GM13976 (cell line): ENCODE measurements at regions not wholly inside any gene's neighbourhood (a gene's known extent, or its start where the extent isn't known, plus 50 kb on each side); places are given as distances from the start of the nearest gene placed in this dataset.
A peak's percentile ranks its signal among the peaks of the same experiment; 100 is the strongest.

Experiments
- DNase-seq: peaks from one replicate; pipeline ENCODE4 v3.0.0; 2012; ENCODE audit warnings: low spot score
- CTCF ChIP-seq: IDR thresholded peaks from 2 replicates; pipeline ENCODE4 v1.5.1; 2012; ENCODE audit warnings: borderline replicate concordance, mild to moderate bottlenecking; ENCODE audit not compliant: insufficient read depth; ENCODE audit errors: extremely low read depth, missing control alignments, control extremely low read depth
- in situ Hi-C: fragments of 300-500 bp; cut with MboI; formaldehyde crosslinking; loops from one replicate; pipeline ENCODE4 v1.12.0; 2022; ENCODE audit warnings: low sequenced_read_pairs, mixed read lengths, inconsistent platforms; ENCODE audit not compliant: unreplicated experiment

DNA sequence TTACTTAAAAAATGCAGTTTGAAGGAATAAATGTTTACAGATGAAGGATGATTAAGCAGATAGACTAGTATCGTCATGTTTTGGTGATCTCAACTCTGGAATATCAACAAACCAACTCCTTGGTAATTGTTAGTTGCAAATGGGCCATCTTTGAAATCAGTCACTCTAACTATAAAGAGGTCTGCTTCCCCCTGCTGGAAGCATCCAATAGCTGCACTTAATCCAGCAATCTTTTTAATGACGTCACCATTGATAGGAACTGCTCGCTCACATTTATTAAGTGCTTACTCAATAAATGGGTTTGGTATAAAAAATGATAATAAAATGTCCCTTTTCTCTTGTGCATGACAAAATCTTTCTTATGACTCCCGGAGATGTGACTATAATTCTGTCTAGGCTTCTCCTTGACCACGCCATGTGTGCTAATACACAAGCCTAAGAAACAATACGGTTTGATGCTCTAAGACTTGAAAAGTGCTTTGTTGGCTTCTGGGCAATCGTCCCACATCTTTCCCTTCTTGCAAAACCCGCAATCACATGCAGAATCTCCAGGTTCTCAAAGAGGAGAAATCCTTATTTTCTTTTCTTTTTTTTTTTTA lies 227.6 kb upstream of the POU1F1 start:
- in situ Hi-C loops, result no loop called here
- TF ChIP-seq CTCF, result peak; percentile 45
- peak; percentile 47 for DNase-seq

- no peak for DNase-seq
- TF ChIP-seq CTCF, result no peak
- in situ Hi-C loops, result no loop called here
Measured at GRCh38 chr3:87501076-87501475, 224.7 kb upstream of the POU1F1 start.

- TF ChIP-seq CTCF, result no peak
- no peak for DNase-seq
- in situ Hi-C loops, result no loop called here
Measured at GRCh38 chr3:87498358-87499080, 222.1 kb upstream of the POU1F1 start.

DNA sequence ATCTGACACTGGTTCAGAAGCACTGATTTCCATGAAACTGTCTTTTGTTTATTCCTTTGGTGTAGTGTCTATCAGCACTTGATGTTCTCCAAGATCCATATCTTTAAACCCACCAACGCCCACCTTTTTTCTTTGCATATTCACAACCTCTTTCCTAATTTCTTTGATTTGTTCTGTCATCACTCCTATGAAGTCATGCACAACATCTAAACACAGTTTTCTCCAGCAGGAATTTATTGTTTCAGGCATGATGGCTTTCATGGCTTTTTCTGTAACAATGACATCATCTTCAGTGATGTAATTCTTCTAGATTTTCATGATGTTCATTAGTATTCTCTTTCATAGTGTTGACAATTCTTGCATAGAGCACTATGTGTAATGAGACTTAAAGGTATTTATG lies 219.6 kb upstream of the POU1F1 start:
- DNase-seq, result no peak
- in situ Hi-C loops, result no loop called here
- TF ChIP-seq CTCF, result no peak

DNA sequence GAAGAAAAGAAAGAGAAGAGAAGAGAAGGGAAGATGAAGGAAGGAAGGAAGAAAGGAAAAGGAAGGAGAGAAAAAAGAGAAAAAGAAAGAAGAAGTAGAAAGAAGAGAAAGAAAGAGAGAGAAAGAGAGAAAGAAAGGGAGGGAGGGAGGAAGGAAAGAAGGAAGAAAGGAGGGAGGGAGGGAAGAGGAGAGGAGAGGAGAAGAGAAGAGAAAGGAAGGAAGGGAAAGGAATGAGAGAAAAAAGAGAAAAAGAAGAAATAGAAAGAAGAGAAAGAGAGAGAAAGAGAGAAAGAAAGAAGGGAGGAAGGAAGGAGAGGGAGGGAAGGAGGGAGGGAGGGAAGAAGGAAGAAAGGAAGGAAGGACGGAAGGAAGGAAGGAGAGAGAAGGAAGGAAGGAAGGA lies 217.9 kb upstream of the POU1F1 start:
- DNase-seq, result no peak
- no peak for TF ChIP-seq CTCF
- in situ Hi-C loops, result no loop called here

DNA sequence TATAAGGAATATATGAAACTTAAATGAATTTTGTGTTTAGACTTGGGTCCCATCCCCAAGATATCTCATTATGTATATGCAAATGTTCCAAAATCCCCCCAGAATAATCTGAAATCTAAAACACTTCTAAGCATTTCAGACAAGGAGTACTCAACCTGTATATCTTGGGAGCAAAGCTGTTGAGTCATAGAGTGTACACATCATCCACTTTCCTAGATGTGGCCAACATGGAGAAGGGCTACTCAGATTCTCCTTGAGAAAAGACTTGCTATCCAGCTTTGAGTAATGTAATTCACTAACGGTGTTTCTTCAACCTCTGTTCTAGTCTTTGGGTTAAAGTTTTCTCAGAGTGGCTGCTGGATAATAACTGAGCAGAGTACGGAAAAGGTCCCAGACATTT lies 215.5 kb upstream of the POU1F1 start:
- no peak for DNase-seq
- TF ChIP-seq CTCF, result no peak
- in situ Hi-C loops, result no loop called here

- DNase-seq, result no peak
- in situ Hi-C loops, result no loop called here
- TF ChIP-seq CTCF, result no peak
Measured at GRCh38 chr3:87489892-87490291, 213.5 kb upstream of the POU1F1 start.
